IPS-15b (cell line): ENCODE measurements at regions not wholly inside any gene's neighbourhood (a gene's known extent, or its start where the extent isn't known, plus 50 kb on each side); places are given as distances from the start of the nearest gene placed in this dataset.

Source experiments
- H3K27me3 ChIP-seq: one replicate; pipeline ENCODE4 v1.6.1; 2013; ENCODE audit warnings: low read length; ENCODE audit not compliant: control insufficient read depth, insufficient read depth
- H3K36me3 ChIP-seq: one replicate; pipeline ENCODE4 v1.6.1; 2013; ENCODE audit warnings: low read length; ENCODE audit not compliant: control insufficient read depth, insufficient read depth
- H3K4me1 ChIP-seq: one replicate; pipeline ENCODE4 v1.6.1; 2013; ENCODE audit warnings: mild to moderate bottlenecking, low read length; ENCODE audit not compliant: control insufficient read depth, insufficient read depth
- H3K4me3 ChIP-seq: one replicate; pipeline ENCODE4 v1.5.1; 2013; ENCODE audit warnings: low read depth, low read length
- H3K9ac ChIP-seq: one replicate; pipeline ENCODE4 v1.6.1; 2013; ENCODE audit warnings: low read depth, mild to moderate bottlenecking, low read length
- H3K9me3 ChIP-seq: one replicate; pipeline ENCODE4 v1.6.1; 2013; ENCODE audit warnings: mild to moderate bottlenecking, low read length; ENCODE audit not compliant: control insufficient read depth, insufficient read depth

GRCh38 chr16:35746963-35747657 is 2287.7 kb downstream of the TP53TG3F start:
- Histone ChIP-seq H3K27me3 (no peaks in the 10 kb centered on the region), H3K9ac (no peak overlapping the region), H3K4me3 (no peak overlapping the region), H3K9me3 (peaks cover 10% of the 10 kb centered on the region), H3K36me3 (no peaks in the 10 kb centered on the region), H3K4me1 (no peaks in the 10 kb centered on the region)

GRCh38 chr16:35747658-35748455 is 2288.4 kb downstream of the TP53TG3F start:
- Histone ChIP-seq H3K4me3 (no peak overlapping the region), H3K9me3 (peaks cover 10% of the 10 kb centered on the region), H3K4me1 (no peaks in the 10 kb centered on the region), H3K36me3 (no peaks in the 10 kb centered on the region), H3K27me3 (no peaks in the 10 kb centered on the region), H3K9ac (no peak overlapping the region)

GRCh38 chr16:35748621-35749252 is 2289.3 kb downstream of the TP53TG3F start:
- Histone ChIP-seq H3K36me3 (no peaks in the 10 kb centered on the region), H3K4me3 (no peak overlapping the region), H3K4me1 (no peaks in the 10 kb centered on the region), H3K27me3 (no peaks in the 10 kb centered on the region), H3K9me3 (peaks cover 10% of the 10 kb centered on the region), H3K9ac (no peak overlapping the region)

GRCh38 chr16:35749253-35750141 is 2290.1 kb downstream of the TP53TG3F start:
- H3K9ac ChIP-seq: no peak overlapping the region
- no peak overlapping the region for H3K4me3 ChIP-seq
- no peaks in the 10 kb centered on the region for H3K36me3 ChIP-seq
- no peaks in the 10 kb centered on the region for H3K27me3 ChIP-seq
- H3K9me3 ChIP-seq: peaks cover 10% of the 10 kb centered on the region
- H3K4me1 ChIP-seq: no peaks in the 10 kb centered on the region

GRCh38 chr16:35750157-35750689 is 2290.8 kb downstream of the TP53TG3F start:
- Histone ChIP-seq H3K9me3 (peaks cover 8% of the 10 kb centered on the region), H3K36me3 (no peaks in the 10 kb centered on the region), H3K9ac (no peak overlapping the region), H3K4me1 (no peaks in the 10 kb centered on the region), H3K27me3 (no peaks in the 10 kb centered on the region), H3K4me3 (no peak overlapping the region)

- Histone ChIP-seq H3K36me3 (no peaks in the 10 kb centered on the region), H3K9ac (no peak overlapping the region), H3K9me3 (peaks cover 7% of the 10 kb centered on the region), H3K4me3 (no peak overlapping the region), H3K27me3 (no peaks in the 10 kb centered on the region), H3K4me1 (no peaks in the 10 kb centered on the region)
Observed at GRCh38 chr16:35750701-35751104, 2291.3 kb downstream of the TP53TG3F start.

GRCh38 chr16:35751191-35751941 is 2292.0 kb downstream of the TP53TG3F start:
- H3K9ac ChIP-seq: no peak overlapping the region
- no peaks in the 10 kb centered on the region for H3K27me3 ChIP-seq
- H3K36me3 ChIP-seq: no peaks in the 10 kb centered on the region
- H3K4me3 ChIP-seq: no peak overlapping the region
- peaks cover 7% of the 10 kb centered on the region for H3K9me3 ChIP-seq
- no peaks in the 10 kb centered on the region for H3K4me1 ChIP-seq

GRCh38 chr16:35752012-35752772 is 2292.8 kb downstream of the TP53TG3F start:
- H3K36me3 ChIP-seq: no peaks in the 10 kb centered on the region
- peaks cover 7% of the 10 kb centered on the region for H3K9me3 ChIP-seq
- no peaks in the 10 kb centered on the region for H3K27me3 ChIP-seq

GRCh38 chr16:35752773-35753558 is 2293.6 kb downstream of the TP53TG3F start:
- no peaks in the 10 kb centered on the region for H3K4me1 ChIP-seq
- no peaks in the 10 kb centered on the region for H3K36me3 ChIP-seq
- H3K9ac ChIP-seq: no peak overlapping the region
- H3K9me3 ChIP-seq: peaks cover 7% of the 10 kb centered on the region
- no peak overlapping the region for H3K4me3 ChIP-seq
- H3K27me3 ChIP-seq: no peaks in the 10 kb centered on the region

More at GRCh38 chr16:35752012-35752772, 2292.8 kb downstream of the TP53TG3F start:
- H3K9ac ChIP-seq: no peak overlapping the region
- no peak overlapping the region for H3K4me3 ChIP-seq
- H3K4me1 ChIP-seq: no peaks in the 10 kb centered on the region
